Calu3 (cell line): ENCODE measurements at regions not wholly inside any gene's neighbourhood (a gene's known extent, or its start where the extent isn't known, plus 50 kb on each side); places are given as distances from the start of the nearest gene placed in this dataset.

Experiments
- BruUV-seq: library from RNA; stranded (reverse); fragments of 400-500 nt; replicated peaks from 2 replicates; lab custom pipeline; 2021; lab: Mats Ljungman, UMichigan
- CTCF ChIA-PET: fragments of 300-600 bp; sonication (Branson Sonifier 250); formaldehyde crosslinking; loops from one replicate; lab custom pipeline; 2022; ENCODE audit warnings: antibody characterized with exemption; lab: Charles Lee
- DNase-seq: peaks from one replicate; pipeline ENCODE4 v3.0.0; 2022
- H3K27ac Mint-ChIP-seq: one replicate; pipeline ENCODE4 v1.8.0; 2022; ENCODE audit warnings: mixed read lengths; ENCODE audit not compliant: unreplicated experiment
- H3K27me3 Mint-ChIP-seq: one replicate; pipeline ENCODE4 v1.8.0; 2022; ENCODE audit warnings: mixed read lengths; ENCODE audit not compliant: unreplicated experiment
- H3K36me3 Mint-ChIP-seq: one replicate; pipeline ENCODE4 v1.8.0; 2022; ENCODE audit warnings: mild to moderate bottlenecking, moderate library complexity, mixed read lengths; ENCODE audit not compliant: insufficient read depth, unreplicated experiment
- H3K4me1 Mint-ChIP-seq: one replicate; pipeline ENCODE4 v1.8.0; 2022; ENCODE audit warnings: mild to moderate bottlenecking, low read depth, mixed read lengths; ENCODE audit not compliant: unreplicated experiment
- H3K4me3 Mint-ChIP-seq: one replicate; pipeline ENCODE4 v1.8.0; 2022; ENCODE audit warnings: mild to moderate bottlenecking, low read depth, moderate library complexity, mixed read lengths; ENCODE audit not compliant: unreplicated experiment
- H3K9me3 Mint-ChIP-seq: one replicate; pipeline ENCODE4 v1.8.0; 2022; ENCODE audit warnings: low read depth, mixed read lengths; ENCODE audit not compliant: unreplicated experiment
- intact Hi-C: fragments of 100-400 bp; cut with micrococcal nuclease; formaldehyde crosslinking; loops from one replicate; pipeline ENCODE4 v1.10.0; 2022; ENCODE audit not compliant: unreplicated experiment
- TF ChIP-seq, protein P1 (sequence below): fragments of 200-600 bp; IDR thresholded peaks from one replicate; pipeline ENCODE4 v1.8.0; 2022; ENCODE audit warnings: antibody characterized with exemption; ENCODE audit not compliant: unreplicated experiment

- Mint-ChIP-seq H3K4me3 (no peak overlapping the region), H3K27me3 (peaks cover 90% of the 10 kb centered on the region), H3K36me3 (no peaks in the 10 kb centered on the region), H3K4me1 (no peaks in the 10 kb centered on the region), H3K27ac (no peak overlapping the region), H3K9me3 (no peaks in the 10 kb centered on the region)
- CTCF ChIA-PET, result no interaction called here
- DNase-seq, result no peak
- intact Hi-C loops, result no loop called here
- BruUV-seq, result no TSS peak
- TF ChIP-seq, protein P1, sequence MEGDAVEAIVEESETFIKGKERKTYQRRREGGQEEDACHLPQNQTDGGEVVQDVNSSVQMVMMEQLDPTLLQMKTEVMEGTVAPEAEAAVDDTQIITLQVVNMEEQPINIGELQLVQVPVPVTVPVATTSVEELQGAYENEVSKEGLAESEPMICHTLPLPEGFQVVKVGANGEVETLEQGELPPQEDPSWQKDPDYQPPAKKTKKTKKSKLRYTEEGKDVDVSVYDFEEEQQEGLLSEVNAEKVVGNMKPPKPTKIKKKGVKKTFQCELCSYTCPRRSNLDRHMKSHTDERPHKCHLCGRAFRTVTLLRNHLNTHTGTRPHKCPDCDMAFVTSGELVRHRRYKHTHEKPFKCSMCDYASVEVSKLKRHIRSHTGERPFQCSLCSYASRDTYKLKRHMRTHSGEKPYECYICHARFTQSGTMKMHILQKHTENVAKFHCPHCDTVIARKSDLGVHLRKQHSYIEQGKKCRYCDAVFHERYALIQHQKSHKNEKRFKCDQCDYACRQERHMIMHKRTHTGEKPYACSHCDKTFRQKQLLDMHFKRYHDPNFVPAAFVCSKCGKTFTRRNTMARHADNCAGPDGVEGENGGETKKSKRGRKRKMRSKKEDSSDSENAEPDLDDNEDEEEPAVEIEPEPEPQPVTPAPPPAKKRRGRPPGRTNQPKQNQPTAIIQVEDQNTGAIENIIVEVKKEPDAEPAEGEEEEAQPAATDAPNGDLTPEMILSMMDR, result no peak
Measured at GRCh38 chr22:49676230-49676629, 151.4 kb downstream of the BRD1 start.

DNA sequence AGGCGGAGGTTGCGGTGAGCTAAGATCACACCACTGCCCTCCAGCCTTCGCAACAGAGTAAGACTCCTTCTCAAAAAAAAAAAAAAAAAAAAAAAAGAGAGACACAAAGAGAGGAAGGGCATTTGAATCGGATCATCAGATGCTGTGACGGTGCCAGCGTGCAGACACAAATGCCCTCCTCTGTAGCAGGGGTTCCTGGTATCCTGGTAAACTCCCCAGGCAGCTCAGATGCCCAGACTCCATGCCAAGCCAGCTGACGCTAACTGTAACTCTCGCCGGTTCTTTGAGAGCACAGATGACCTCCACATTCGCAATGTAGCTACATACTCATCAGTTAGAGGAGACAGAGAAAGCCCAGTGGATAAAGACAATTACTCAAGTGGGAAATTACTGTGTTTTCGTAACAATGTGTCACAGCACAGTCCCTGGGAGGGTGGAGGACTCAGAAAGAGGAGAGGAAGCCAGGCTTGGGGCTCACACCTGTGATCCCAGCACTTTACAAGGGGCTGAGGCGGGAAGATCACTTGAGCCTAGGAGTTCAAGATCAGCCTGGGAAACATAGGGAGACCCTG, 153.1 kb downstream of the BRD1 start:
- no peak for DNase-seq
- Mint-ChIP-seq H3K27ac (no peak overlapping the region), H3K4me1 (no peaks in the 10 kb centered on the region), H3K36me3 (no peaks in the 10 kb centered on the region), H3K27me3 (peaks cover 80% of the 10 kb centered on the region), H3K4me3 (no peak overlapping the region), H3K9me3 (no peaks in the 10 kb centered on the region)
- no TSS peak for BruUV-seq
- CTCF ChIA-PET, result interaction anchor here (0.6 kb wide), 1 partner anchor 56 kb away, joined by 3 read pairs; no protein-coding TSS in a partner anchor
- intact Hi-C loops, result no loop called here
- TF ChIP-seq, protein P1, result no peak

DNA sequence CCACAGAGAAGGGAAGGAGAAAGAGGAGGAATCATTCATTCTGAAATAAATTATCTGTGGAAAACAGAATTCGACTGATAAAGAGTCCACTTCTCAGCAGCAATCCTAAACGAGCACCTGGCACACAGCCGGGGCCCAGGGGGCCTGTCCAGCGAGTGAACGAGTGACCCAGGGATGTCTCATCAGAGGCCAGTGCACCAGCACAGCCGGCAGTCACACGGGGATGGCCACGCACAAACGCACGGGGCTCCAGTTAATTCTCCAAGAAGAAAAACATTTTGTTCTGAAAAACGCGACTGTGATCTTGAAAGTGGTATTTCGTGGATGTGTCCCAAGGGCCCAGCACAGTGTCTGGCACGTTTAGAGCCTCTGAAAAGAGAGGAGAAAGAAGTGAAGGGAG, 154.6 kb downstream of the BRD1 start:
- no peak for DNase-seq

DNA sequence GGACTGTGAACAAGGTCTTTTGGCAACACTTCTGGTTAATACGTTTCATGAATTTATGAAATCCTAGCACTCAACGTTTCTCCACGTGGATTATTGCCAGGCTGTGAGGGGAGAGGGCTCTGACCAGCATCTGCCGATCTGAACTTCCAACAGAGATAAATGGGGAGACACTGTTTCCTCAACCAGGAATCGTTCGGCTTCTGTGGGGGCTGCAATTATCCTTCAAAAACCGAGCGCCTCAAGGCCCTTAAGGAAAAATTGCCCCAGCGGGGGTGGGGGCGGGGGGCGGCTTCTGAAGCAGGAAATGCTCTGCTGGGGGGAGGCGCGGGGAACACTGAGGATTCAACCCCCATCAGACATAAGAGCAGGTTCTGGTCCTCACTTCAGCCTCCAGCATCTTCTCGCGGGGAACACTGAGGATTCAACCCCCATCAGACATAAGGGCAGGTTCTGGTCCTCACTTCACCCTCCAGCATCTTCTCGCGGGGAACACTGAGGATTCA, 155.6 kb downstream of the BRD1 start:
- no peak for DNase-seq
- TF ChIP-seq, protein P1, result no peak
- intact Hi-C loops, result no loop called here
- no peak overlapping the region for H3K27ac Mint-ChIP-seq
- peaks cover 3% of the 10 kb centered on the region for H3K9me3 Mint-ChIP-seq
- H3K27me3 Mint-ChIP-seq, result peaks cover 68% of the 10 kb centered on the region
- BruUV-seq, result no TSS peak
- H3K36me3 Mint-ChIP-seq, result no peaks in the 10 kb centered on the region
- no peaks in the 10 kb centered on the region for H3K4me1 Mint-ChIP-seq
- CTCF ChIA-PET, result no interaction called here
- H3K4me3 Mint-ChIP-seq, result no peak overlapping the region

More for the DNA sequence above, 154.6 kb downstream of the BRD1 start:
- Mint-ChIP-seq H3K36me3 (no peaks in the 10 kb centered on the region), H3K27me3 (peaks cover 77% of the 10 kb centered on the region), H3K27ac (no peak overlapping the region), H3K9me3 (peaks cover 3% of the 10 kb centered on the region), H3K4me3 (no peak overlapping the region), H3K4me1 (no peaks in the 10 kb centered on the region)
- TF ChIP-seq, protein P1, result no peak
- CTCF ChIA-PET, result no interaction called here
- intact Hi-C loops, result no loop called here
- no TSS peak for BruUV-seq
